H9 (cell line): ENCODE measurements at regions not wholly inside any gene's neighbourhood (a gene's known extent, or its start where the extent isn't known, plus 50 kb on each side); places are given as distances from the start of the nearest gene placed in this dataset.

ENCODE experiments used
- DNase-seq: peaks from one replicate; pipeline ENCODE4 v3.0.0-alpha.2; 2017
- H2AFZ ChIP-seq: one replicate; pipeline ENCODE4 v1.6.1; 2013; ENCODE audit warnings: mild to moderate bottlenecking, low read length, control low read depth, moderate library complexity
- H2AK5ac ChIP-seq: 2 replicates; pipeline ENCODE4 v1.6.1; 2013; ENCODE audit warnings: low read length, control low read depth, mixed read lengths; ENCODE audit not compliant: insufficient read length
- H2BK120ac ChIP-seq: one replicate; pipeline ENCODE4 v1.6.1; 2013; ENCODE audit warnings: low read depth, mild to moderate bottlenecking, low read length, control low read depth, inconsistent platforms; ENCODE audit not compliant: poor library complexity, severe bottlenecking
- H2BK12ac ChIP-seq: 2 replicates; pipeline ENCODE4 v1.6.1; 2013; ENCODE audit warnings: low read length, control low read depth, mixed read lengths, low read depth; ENCODE audit not compliant: insufficient read length
- H2BK15ac ChIP-seq: 2 replicates; pipeline ENCODE4 v1.6.1; 2013; ENCODE audit warnings: low read depth, low read length, control low read depth
- H2BK20ac ChIP-seq: one replicate; pipeline ENCODE4 v1.6.1; 2013; ENCODE audit warnings: low read depth, mild to moderate bottlenecking, low read length, control low read depth, inconsistent platforms; ENCODE audit not compliant: poor library complexity, severe bottlenecking
- H2BK5ac ChIP-seq: 2 replicates; pipeline ENCODE4 v1.6.1; 2013; ENCODE audit warnings: low read length, control low read depth, mixed read lengths; ENCODE audit not compliant: insufficient read length
- H3K14ac ChIP-seq: 2 replicates; pipeline ENCODE4 v1.6.1; 2013; ENCODE audit warnings: low read length, control low read depth; ENCODE audit not compliant: insufficient read depth
- H3K18ac ChIP-seq: 2 replicates; pipeline ENCODE4 v1.6.1; 2013; ENCODE audit warnings: low read depth, mild to moderate bottlenecking, mixed read lengths, low read length, control low read depth; ENCODE audit not compliant: insufficient read length
- H3K23ac ChIP-seq: 2 replicates; pipeline ENCODE4 v1.6.1; 2013; ENCODE audit warnings: low read length, control low read depth, mixed read lengths, low read depth; ENCODE audit not compliant: insufficient read length
- H3K23me2 ChIP-seq: 2 replicates; pipeline ENCODE4 v1.6.1; 2013; ENCODE audit warnings: low read depth, mild to moderate bottlenecking, mixed read lengths, low read length, control low read depth; ENCODE audit not compliant: insufficient read length, poor library complexity, severe bottlenecking
- H3K27ac ChIP-seq: 2 replicates; pipeline ENCODE4 v1.5.1; 2013; ENCODE audit warnings: low read length, control low read depth, mixed read lengths, low read depth; ENCODE audit not compliant: insufficient read length
- H3K27me3 ChIP-seq: 2 replicates; pipeline ENCODE4 v1.6.1; 2013; ENCODE audit warnings: low read length, control low read depth, inconsistent platforms; ENCODE audit not compliant: insufficient read depth
- H3K4ac ChIP-seq: 2 replicates; pipeline ENCODE4 v1.6.1; 2013; ENCODE audit warnings: low read depth, mild to moderate bottlenecking, control low read depth, inconsistent platforms, low read length, moderate library complexity
- H3K4me1 ChIP-seq: 2 replicates; pipeline ENCODE4 v1.6.1; 2013; ENCODE audit warnings: low read length, control low read depth, inconsistent platforms; ENCODE audit not compliant: insufficient read depth
- H3K4me2 ChIP-seq: 2 replicates; pipeline ENCODE4 v1.6.1; 2013; ENCODE audit warnings: low read length, control low read depth, mixed read lengths; ENCODE audit not compliant: insufficient read length, insufficient read depth
- H3K56ac ChIP-seq: 2 replicates; pipeline ENCODE4 v1.6.1; 2013; ENCODE audit warnings: low read depth, mild to moderate bottlenecking, mixed read lengths, low read length, control low read depth; ENCODE audit not compliant: insufficient read length
- H3K79me1 ChIP-seq: 2 replicates; pipeline ENCODE4 v1.6.1; 2013; ENCODE audit warnings: low read depth, mild to moderate bottlenecking, moderate library complexity, low read length, control low read depth, inconsistent platforms; ENCODE audit not compliant: insufficient read depth, poor library complexity, severe bottlenecking
- H3K79me2 ChIP-seq: 2 replicates; pipeline ENCODE4 v1.6.1; 2013; ENCODE audit warnings: low read length, control low read depth, inconsistent platforms; ENCODE audit not compliant: insufficient read depth
- H3K9ac ChIP-seq: 2 replicates; pipeline ENCODE4 v1.6.1; 2013; ENCODE audit warnings: low read length, control low read depth, mixed read lengths; ENCODE audit not compliant: insufficient read length; ENCODE audit errors: extremely low read depth
- H3K9me3 ChIP-seq: one replicate; pipeline ENCODE4 v1.6.1; 2013; ENCODE audit warnings: low read depth, low read length, inconsistent platforms; ENCODE audit not compliant: control insufficient read depth
- H3T11ph ChIP-seq: one replicate; pipeline ENCODE4 v1.6.1; 2013; ENCODE audit warnings: mild to moderate bottlenecking, low read length, control low read depth, inconsistent platforms
- H4K20me1 ChIP-seq: one replicate; pipeline ENCODE4 v1.6.1; 2013; ENCODE audit not compliant: control insufficient read depth, insufficient read length, insufficient read depth
- H4K5ac ChIP-seq: 2 replicates; pipeline ENCODE4 v1.6.1; 2013; ENCODE audit warnings: low read depth, mild to moderate bottlenecking, mixed read lengths, low read length, control low read depth; ENCODE audit not compliant: insufficient read length
- H4K8ac ChIP-seq: replicated peaks from 2 replicates; pipeline ENCODE4 v1.6.1; 2013; ENCODE audit warnings: low read length, control low read depth, mixed read lengths, low read depth; ENCODE audit not compliant: insufficient read length
- H4K91ac ChIP-seq: 2 replicates; pipeline ENCODE4 v1.6.1; 2013; ENCODE audit warnings: low read depth, mild to moderate bottlenecking, moderate library complexity, mixed read lengths, low read length, control low read depth; ENCODE audit not compliant: insufficient read length
- H3K27ac Mint-ChIP-seq, 3 experiments: 2 replicates in 2 of 3; 3 replicates in 1 of 3; pipeline ENCODE4 v1.8.0; 2020 to 2021; ENCODE audit warnings: mixed read lengths in 3 of 3, mild to moderate bottlenecking in 1 of 3, moderate library complexity in 1 of 3
- H3K27me3 Mint-ChIP-seq: 2 replicates; pipeline ENCODE4 v1.8.0; 2021; ENCODE audit warnings: low read depth, mild to moderate bottlenecking, moderate library complexity, mixed read lengths
- H3K36me3 Mint-ChIP-seq, 3 experiments: 2 replicates in 2 of 3; 3 replicates in 1 of 3; pipeline ENCODE4 v1.8.0; 2020 to 2021; ENCODE audit warnings: low read depth in 3 of 3, mixed read lengths in 3 of 3; ENCODE audit not compliant: insufficient read depth in 1 of 3
- H3K4me1 Mint-ChIP-seq, 2 experiments: 2 replicates each; pipeline ENCODE4 v1.8.0; 2020; ENCODE audit warnings: mixed read lengths in 2 of 2
- H3K4me3 Mint-ChIP-seq, 2 experiments: 2 replicates in 1 of 2; 3 replicates in 1 of 2; pipeline ENCODE4 v1.8.0; 2020 to 2021; ENCODE audit warnings: mild to moderate bottlenecking in 2 of 2, mixed read lengths in 2 of 2, moderate library complexity in 1 of 2
- H3K9me3 Mint-ChIP-seq, 2 experiments: 2 replicates in 1 of 2; 3 replicates in 1 of 2; pipeline ENCODE4 v1.8.0; 2020; ENCODE audit warnings: mild to moderate bottlenecking in 2 of 2, mixed read lengths in 2 of 2, moderate library complexity in 1 of 2
- WGBS: extraction: QIAGEN DNeasy Blood & Tissue Kit; methylation state at CpG from one replicate; pipeline ENCODE4 v1.1.7; 2013; ENCODE audit warnings: missing lambda C conversion rate, low lambda C conversion rate, mixed read lengths; ENCODE audit not compliant: insufficient read length; ENCODE audit errors: extremely low coverage; 5-methylcytosine and 5-hydroxymethylcytosine counted together
- TF ChIP-seq, protein P1 (sequence below): fragments of 200-600 bp; sonication (generic); conservative IDR thresholded peaks from 3 replicates; pipeline ENCODE4 v1.8.0; 2021; ENCODE audit warnings: antibody characterized with exemption, mild to moderate bottlenecking

GRCh38 chr16:55426865-55427484 is 52.0 kb upstream of the MMP2 start:
- no peak overlapping the region for H2BK12ac ChIP-seq
- H4K5ac ChIP-seq = no peak overlapping the region
- H3K9ac ChIP-seq = no peak overlapping the region
- no peak overlapping the region for H2BK5ac ChIP-seq
- no peaks in the 10 kb centered on the region for H3K23me2 ChIP-seq
- H3K4me2 ChIP-seq = no peak overlapping the region
- H2BK20ac ChIP-seq = no peak overlapping the region
- Mint-ChIP-seq H3K36me3 (no peaks in the 10 kb centered on the region; a peak in 1 of 7 replicates), H3K9me3 (peaks cover 0 to 3% of the 10 kb centered on the region in 2 experiments; a peak in 2 of 5 replicates), H3K27ac (no peak overlapping the region), H3K4me3 (no peak overlapping the region), H3K4me1 (peaks cover 0 to 3% of the 10 kb centered on the region in 2 experiments; a peak in 2 of 4 replicates), H3K27me3 (peaks cover 9% of the 10 kb centered on the region)
- no peak overlapping the region for H2AFZ ChIP-seq
- no peak overlapping the region for H3K14ac ChIP-seq
- no peak overlapping the region for H3K18ac ChIP-seq
- TF ChIP-seq, protein P1, sequence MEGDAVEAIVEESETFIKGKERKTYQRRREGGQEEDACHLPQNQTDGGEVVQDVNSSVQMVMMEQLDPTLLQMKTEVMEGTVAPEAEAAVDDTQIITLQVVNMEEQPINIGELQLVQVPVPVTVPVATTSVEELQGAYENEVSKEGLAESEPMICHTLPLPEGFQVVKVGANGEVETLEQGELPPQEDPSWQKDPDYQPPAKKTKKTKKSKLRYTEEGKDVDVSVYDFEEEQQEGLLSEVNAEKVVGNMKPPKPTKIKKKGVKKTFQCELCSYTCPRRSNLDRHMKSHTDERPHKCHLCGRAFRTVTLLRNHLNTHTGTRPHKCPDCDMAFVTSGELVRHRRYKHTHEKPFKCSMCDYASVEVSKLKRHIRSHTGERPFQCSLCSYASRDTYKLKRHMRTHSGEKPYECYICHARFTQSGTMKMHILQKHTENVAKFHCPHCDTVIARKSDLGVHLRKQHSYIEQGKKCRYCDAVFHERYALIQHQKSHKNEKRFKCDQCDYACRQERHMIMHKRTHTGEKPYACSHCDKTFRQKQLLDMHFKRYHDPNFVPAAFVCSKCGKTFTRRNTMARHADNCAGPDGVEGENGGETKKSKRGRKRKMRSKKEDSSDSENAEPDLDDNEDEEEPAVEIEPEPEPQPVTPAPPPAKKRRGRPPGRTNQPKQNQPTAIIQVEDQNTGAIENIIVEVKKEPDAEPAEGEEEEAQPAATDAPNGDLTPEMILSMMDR = no peak
- H3K56ac ChIP-seq = no peak overlapping the region
- no peaks in the 10 kb centered on the region for H3K79me2 ChIP-seq
- no peaks in the 10 kb centered on the region for H3K9me3 ChIP-seq
- no peaks in the 10 kb centered on the region for H3K4me1 ChIP-seq
- no peak overlapping the region for H4K8ac ChIP-seq
- H2BK15ac ChIP-seq = no peak overlapping the region
- H3T11ph ChIP-seq = no peak overlapping the region
- no peak overlapping the region for H3K27ac ChIP-seq
- H4K91ac ChIP-seq = no peak overlapping the region
- H2BK120ac ChIP-seq = no peak overlapping the region
- no CpG with 5 or more reads among the region's 5 CpGs for WGBS
- H3K23ac ChIP-seq = no peak overlapping the region
- H3K4ac ChIP-seq = no peak overlapping the region
- H3K27me3 ChIP-seq = no peaks in the 10 kb centered on the region
- no peaks in the 10 kb centered on the region for H4K20me1 ChIP-seq
- H2AK5ac ChIP-seq = no peak overlapping the region
- no peaks in the 10 kb centered on the region for H3K79me1 ChIP-seq
- no peak for DNase-seq
